HG02943 (cell line): ENCODE measurements at regions not wholly inside any gene's neighbourhood (a gene's known extent, or its start where the extent isn't known, plus 50 kb on each side); places are given as distances from the start of the nearest gene placed in this dataset.
"Not testable (repeated sequence)": the region's sequence is repeated elsewhere in the genome, so short reads cannot be mapped to it uniquely, and the experiment has no call there.

Experiments used
- ATAC-seq: cut with Tn5 transposase; IDR thresholded peaks from one replicate; pipeline ENCODE4 v1.9.1; 2021; ENCODE audit warnings: mild to moderate bottlenecking, low read depth, moderate library complexity; ENCODE audit not compliant: unreplicated experiment

DNA sequence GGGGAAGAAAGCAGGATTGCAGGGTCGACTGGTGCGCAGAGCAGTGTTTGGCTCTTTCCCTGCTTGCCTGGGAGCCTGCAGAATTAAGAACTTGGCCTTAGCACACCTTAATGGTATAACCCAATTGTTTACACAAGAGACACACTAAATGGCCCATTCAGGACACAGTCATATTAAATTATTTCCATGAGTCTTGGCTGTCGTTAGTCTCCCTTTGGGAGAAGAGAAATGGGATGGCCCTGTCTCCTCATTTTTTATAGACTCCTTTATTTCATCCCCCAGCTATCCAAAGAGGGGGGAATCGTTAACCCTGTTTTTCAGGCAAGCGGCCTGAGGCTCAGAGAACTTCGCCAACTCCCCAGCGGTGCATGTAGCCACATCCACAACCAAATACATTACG is 282.5 kb downstream of the SUCLA2 start:
- no peak for ATAC-seq

DNA sequence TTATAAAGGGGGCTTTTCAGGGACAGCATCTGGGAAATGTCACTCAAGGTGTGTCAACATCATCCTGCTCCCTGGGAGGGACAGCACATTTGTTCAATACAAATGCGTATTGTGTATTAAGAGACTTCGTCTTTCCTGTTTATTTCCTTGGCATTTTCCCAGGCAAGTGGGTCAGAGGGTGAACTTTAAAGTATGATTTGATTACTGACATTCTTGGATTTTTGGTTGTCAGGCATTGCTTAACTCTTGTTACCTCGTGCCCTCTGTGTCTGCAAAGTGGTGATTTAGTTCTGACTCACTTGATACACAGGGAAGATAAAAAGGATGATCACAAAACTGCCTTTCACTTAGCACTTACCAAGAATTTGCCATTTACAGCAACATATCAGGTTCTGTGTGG is 292.7 kb downstream of the SUCLA2 start:
- no peak for ATAC-seq

DNA sequence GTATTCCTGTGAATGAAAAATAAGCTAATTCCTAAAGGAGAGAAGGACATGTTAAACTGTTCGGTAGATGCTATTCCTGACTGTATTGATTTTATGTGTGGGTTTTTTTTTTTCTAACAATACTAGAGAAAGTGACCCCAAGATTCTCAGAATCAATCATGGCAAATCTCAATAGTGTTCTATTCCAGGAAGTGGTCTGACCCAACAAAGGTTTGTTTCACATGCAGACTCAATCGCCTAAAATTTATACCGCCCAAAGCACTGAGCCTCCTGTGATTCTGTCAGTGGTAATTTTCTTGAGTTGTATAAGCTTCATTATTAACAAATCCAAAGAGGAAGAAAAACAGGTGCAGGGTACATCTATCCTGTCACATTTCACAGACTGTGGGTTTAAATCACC is 293.7 kb downstream of the SUCLA2 start:
- no peak for ATAC-seq

DNA sequence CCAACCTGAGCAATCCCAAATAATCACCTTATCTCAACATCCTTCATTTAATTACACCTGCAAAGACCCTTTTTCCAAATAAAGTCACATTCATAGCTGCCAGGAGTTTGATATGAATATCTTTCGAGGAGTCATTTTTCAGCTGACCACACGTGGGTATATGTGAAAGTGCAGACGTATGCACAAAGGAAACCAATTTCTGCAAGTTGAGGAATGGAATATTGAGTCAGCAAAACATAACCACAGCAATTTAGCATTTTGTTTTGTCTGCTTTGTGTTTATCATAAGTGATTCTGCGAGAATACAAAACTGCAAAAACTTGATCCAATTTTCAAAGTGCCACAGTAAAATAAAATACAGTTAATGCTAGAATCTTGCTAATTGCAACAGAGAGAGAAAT is 295.9 kb downstream of the SUCLA2 start:
- no peak for ATAC-seq

DNA sequence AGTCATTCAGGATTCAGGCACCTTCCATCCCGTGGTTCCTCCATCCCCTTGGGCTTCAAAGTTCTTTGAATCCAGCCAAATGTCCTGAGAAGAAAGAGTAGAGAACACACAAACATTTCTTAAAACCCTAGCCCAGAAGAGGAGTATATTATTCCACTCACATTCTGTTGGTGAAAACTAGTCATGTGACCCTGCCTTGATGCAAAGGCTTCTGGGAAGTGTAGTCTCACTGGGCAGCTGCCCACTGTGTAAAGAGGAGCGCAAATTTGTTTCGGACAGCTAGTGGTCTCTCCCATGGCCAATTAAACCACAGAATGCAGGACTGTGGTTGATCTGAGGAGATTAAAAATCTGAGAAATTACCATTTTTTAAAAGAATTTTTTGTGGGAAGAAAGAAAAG is 304.4 kb downstream of the SUCLA2 start:
- no peak for ATAC-seq

DNA sequence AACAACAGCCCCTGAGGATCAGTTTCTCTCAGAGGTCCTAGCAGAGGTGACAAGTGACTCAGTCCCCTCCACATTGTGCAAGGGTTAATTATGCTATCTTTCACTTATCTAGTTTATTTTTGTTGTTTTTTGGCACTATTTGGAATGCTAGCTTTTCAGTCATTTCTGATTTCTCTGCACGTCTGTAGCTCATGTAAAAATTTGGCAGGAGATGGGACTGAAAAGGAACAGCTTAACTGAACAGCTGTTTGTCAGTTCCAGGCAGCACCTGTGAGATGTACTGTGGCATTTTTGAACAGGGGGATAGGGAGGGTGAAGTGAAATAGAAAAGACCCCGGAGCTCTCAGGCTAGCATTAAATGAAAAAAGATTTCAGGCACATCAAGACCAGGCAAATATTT is 313.5 kb downstream of the SUCLA2 start:
- ATAC-seq = no peak

DNA sequence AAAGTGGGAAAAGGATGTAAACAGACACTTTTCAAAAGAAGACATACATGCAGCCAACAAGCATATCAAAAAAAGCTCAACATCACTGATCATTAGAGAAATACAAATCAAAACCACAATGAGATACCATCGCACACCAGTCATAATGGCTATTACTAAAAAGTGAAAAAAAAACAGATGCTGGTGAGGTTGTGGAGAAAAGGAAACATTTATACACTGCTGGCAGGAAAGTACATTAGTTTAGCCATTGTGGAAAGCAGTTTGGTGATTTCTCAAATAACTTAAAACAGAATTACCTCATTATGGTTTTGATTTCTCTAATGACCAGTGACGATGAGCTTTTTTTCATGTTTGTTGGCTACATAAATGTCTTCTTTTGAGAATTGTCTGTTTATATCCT is 315.9 kb downstream of the SUCLA2 start:
- not testable (repeated sequence) for ATAC-seq

DNA sequence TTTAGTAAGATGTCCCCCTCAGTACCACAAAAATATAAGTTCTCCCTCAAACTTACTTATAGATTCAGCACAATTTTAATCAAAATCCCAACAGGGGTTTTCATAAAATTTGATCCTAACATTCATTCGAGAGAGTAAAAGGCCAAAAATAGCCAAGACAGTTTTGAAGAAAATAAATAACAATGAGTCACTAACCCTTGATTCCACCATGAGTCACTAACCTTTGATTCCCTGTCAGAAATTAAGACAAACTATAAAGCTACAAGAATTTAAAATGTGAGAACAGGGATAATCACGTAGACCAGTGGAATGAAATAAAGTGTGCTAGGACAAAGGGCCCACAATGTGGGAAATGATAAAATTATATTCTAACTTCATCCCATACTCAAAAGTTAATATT is 320.3 kb downstream of the SUCLA2 start:
- no peak for ATAC-seq

DNA sequence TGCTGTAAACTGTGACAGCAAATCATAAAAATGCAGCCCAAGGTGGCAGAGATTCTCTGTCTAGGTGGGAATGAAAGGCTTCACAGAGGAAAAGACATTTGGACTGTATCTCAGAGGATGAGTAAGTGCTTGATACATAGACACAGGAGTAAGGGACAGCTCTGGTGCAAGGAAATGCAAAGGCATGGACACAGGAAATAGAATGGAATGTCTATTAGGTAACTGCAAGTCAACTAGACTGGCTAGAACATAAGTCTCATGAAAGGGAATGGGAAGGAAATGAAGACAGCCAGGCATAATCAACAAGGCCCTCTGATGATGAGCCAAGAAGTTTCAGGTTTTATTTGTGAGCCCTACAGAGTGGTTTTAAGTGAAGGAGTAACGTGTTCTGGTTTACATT is 321.7 kb downstream of the SUCLA2 start:
- ATAC-seq = no peak

DNA sequence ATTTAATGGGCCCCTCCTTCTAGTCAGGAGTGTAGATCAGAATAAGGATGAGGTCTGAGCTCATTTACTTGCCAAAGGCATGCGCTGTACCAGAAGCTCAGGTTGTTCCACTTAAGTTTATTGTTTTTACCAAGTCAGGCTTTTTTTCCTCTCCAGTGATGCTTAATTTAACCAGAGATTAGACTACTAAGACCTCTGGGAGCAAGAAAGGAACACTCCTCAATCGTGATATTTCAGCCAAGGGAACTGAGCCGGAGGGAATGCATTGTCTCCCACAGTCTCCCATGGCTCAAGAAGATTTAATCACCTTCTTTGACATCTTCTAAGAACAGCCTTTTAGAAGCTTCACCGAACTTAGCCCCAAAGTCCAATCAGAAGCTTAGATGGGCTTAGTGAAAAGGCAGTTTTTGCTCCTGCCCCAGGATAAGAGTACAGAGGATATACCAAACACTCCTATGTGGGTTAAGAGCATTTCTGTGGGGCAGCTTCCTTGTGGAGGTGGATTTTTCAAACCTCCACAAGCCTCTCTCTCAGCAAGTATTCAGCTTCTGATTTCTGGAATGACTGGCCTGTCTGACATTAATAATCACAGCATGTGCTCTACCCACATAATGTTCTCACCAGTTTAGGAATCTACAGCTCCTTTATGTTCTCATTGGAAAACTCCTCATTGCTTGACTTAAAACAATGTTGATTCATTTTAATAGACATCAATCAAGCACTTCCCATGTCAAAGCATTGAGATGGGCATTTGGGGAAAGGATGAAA is 322.7 kb downstream of the SUCLA2 start:
- ATAC-seq = no peak

DNA sequence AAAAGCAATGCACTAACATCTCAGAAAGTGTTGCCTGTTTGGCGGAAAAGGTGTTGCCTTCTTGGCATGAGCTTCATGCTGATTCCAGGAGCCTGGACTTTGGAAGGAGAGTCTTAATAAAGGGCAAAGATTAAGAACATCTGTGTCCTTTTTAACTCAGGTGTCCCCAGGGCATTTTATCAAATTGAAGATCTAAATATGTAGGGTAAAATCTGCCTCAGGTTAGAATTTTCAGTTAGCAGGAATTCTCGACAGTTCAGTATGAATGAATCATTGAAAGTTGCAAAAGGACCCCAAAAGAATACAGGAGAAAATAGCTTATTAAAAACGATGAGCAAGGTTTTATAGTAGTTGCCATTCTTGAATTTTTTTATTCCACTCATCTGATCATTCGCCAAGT is 325.2 kb downstream of the SUCLA2 start:
- no peak for ATAC-seq

DNA sequence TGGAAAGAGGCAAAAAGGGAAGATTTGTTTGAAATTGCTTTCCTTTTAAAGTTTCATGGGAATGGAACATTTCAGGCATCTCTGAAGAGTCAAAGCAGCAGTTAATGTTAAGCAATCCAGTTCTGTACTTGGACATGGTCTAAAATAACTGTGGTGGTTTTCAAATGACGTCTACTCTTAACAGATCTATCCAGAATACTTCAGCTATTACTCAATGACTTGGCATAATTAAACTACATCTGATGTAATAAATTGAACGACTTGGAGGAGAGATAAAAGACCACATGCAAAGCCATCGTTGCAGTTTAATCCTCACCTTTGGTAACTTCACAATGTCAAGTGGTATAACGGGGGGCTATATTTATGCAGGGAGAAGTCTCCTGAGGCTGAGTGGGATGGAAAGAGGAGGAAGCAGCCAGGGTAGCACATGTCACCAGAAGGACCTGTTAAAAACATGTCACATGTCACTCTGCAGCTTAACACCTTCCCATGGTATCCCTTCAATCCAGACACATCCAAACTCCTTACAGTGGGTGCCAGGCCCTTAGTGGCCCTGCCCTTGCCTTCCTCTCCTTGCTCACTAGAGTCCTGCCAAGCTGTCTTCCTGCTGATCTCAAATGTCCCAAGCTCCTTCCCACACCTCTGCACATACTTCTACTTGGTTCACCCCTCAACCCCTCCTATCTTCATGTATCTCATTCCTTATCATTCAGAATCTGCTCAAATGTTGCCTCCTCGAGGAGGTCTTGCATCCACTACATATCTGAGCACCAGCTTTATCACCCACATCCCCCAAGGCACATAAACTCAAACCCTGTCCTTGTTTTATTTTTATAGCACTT is 327.8 kb downstream of the SUCLA2 start:
- no peak for ATAC-seq

DNA sequence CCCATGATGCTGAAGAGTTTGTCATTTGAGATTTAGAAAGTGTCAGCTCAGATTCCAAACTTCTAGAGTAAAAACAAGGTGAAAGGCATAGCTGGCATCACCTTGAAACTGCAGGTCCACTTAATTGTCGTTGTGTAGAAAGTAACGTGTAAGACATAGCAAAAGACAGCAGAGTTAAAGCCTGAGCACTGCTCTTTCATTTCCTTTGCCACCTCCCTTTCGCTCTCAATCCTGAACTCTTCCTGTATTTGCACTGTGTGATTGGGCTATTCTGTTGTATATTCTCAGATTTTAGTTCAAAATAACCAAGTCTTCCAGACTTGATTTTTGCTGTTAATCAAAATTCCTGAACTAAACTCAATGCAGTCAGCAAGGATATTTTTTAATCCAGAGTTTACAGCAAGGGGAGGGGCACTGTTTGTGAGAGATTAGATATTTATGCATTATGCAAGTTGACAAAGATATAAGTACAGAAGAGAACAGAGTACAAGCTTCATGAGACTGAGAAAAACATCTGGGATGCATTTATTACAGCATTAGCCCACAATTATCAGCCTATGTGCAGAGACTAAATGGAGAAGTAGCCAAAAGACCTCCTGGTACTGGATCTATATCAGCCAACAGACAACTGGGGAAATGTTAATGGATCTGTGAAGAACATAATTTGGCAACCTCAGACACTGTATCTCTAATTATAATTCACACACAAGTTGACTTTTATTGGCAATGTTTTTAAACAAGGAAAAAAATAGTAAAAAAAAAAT is 328.6 kb downstream of the SUCLA2 start:
- ATAC-seq = no peak

DNA sequence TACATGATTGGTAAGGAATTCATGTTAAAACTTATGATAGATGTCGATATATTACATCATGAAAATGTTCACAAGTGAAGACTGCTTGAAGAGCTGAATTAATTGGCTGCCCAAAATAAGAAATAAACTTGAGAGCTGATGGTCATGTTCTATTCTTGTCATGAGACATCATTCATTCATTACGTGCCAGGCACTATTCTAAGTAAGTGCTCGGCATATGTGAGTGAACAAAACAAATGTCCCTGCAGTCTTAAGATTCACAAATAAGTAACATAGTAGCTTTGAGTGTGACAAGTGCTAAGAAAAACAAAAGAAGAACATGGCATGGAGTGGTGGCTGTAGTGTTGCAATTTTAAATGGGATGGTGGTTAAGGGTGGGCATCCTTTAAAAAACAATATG is 329.3 kb downstream of the SUCLA2 start:
- no peak for ATAC-seq

DNA sequence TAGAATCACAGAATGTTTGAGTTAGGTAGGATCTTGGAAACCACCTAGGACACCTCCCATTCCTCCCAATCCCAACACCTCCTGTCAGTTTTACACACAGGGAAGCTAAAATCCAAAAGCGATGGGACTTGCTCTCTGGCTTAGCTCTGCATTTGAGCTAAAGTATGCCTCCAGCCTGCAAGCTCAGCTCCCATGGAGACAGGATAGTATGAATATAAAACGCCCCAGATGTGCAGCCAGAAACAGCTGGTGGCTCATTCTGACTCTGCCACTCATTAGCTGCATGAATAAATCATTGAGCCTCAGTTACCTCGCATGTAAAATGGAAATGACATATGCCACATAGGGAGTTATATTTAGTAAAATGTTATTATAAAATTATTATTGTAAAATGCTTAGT is 336.0 kb downstream of the SUCLA2 start:
- no peak for ATAC-seq

DNA sequence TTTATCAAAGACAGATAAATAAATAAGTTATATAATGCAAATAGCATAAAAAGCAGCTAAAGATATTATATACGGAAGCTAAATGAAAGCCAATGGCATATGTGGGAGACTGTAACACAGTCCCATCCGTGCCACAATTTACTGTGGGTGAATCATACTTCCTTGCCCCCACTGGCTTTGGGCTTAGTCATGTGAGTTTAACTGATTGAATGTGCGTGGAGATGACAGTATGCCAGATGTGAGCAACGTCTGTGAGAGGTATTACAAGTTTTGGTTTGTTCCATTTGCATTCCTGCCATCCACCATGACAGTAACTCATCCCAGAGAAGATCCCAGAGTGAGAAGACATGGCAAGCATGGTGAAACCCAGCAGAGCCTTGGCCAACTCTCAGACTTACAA is 340.0 kb downstream of the SUCLA2 start:
- no peak for ATAC-seq

DNA sequence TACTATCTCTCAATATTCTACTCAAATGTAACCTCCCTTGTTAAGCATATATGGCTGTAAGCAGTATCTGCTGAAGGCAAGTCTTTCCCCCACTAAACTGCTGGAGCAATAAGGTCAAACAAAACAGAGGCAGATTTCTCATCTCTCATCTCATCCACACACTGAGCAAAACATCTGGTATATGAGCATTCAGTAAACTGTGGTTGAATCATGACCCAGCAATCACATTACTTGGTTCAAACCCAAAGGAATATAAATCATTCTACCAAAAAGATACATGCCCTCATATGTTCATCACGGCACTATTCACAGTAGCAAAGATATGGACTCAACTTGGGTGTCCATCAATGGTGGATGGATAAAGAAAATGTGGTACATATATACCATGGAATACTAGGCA is 344.4 kb downstream of the SUCLA2 start:
- no peak for ATAC-seq

DNA sequence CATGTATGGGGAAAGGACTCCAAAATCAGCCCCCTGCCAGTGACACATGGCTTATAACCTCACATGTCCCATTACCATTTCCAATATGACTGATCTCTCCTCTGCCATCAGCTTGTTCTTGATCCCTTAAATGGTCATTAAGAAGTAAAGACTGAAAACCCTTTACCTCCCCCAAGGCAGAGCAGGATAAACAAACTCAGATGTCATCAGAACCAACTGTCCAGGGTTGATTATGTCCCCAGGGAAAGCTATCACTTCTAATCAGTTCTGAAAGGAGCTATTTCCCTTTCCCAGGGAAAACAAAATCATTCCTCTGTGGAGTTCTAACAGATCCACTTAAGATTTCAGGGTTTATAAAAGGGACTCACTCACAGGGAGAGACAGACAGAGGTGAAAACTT is 350.9 kb downstream of the SUCLA2 start:
- no peak for ATAC-seq

DNA sequence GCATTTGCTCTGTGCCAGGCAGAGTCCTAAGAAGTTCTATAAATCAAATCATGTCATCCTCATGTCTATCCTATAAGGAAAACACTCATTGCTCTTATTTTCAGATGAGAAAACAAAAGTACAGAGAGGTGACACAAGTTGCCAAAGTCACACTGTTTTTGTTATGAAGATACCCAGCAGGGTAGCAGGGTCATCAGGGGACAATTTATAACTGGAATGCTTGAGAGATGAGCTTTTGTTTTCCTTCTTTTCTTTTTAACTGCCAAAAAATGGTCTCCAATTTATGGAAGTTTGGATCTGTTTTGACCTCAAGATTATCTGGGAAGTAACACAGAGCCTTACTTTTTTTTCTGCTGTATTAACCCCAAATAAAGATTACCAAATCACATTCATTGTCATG is 354.1 kb downstream of the SUCLA2 start:
- ATAC-seq = no peak

DNA sequence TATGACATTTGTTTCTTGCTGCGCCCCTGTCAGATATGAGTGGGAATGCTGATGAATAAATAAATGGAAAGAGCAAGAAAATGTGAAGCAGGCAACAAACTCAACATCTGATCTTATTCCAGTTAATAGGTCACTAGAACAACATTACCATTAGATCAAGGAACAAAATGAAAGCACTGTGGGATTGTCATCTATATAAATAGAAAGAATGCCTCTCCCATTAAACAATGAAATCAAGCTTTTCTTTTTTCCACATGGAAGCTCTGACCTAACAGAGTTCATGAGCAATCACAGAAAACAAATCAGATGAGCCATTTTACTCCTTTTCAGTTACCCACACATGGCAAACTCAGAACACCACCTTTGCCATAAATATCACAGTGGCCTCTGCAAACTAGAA is 354.8 kb downstream of the SUCLA2 start:
- ATAC-seq = no peak

DNA sequence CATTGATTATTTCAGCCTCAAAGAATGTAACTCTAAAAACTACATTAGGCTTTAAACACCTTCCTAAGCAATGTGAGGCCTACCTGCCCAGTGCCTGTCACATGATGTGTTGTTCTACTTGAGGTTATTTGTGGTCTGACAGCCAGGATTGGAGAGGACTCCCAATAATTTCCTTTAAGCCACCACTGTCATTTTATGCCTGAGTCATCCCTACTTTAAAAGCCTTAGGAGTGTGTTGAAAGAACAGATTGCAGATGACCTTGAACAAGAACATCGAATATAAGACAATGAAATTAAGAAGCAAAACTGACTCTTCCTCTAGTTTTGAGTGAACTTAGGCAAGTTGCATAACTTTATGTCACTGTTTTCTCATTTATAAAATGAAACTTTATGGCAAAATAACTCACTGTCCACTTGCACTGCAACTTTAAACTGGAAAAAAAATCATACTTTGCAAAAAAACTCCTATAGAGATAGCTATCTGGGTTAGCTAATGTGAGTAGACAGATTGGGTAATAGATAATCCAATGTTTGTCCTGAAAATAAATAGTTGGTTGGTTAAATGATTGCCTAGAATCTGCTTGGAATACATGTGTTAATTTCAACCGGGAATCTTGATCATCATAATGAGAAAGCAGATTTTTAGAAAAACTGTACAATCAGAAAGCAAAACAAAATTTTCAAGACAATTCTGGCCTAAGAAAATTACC is 361.2 kb downstream of the SUCLA2 start:
- no peak for ATAC-seq
